Endodermal cell (in vitro differentiated cells): ENCODE measurements at regions not wholly inside any gene's neighbourhood (a gene's known extent, or its start where the extent isn't known, plus 50 kb on each side); places are given as distances from the start of the nearest gene placed in this dataset.

Experiments used
- DNase-seq: peaks from one replicate; pipeline ENCODE4 v3.0.0-alpha.2; 2017
- H3K27ac ChIP-seq: 2 replicates; pipeline ENCODE4 v1.5.1; 2013; ENCODE audit warnings: mild to moderate bottlenecking, low read depth, low read length, moderate library complexity
- H3K27me3 ChIP-seq: 2 replicates; pipeline ENCODE4 v1.6.1; 2013; ENCODE audit warnings: mild to moderate bottlenecking, low read length, moderate library complexity; ENCODE audit not compliant: insufficient read depth, control insufficient read depth, poor library complexity, severe bottlenecking
- H3K36me3 ChIP-seq: 2 replicates; pipeline ENCODE4 v1.7.0; 2013; ENCODE audit warnings: mild to moderate bottlenecking, low read length, moderate library complexity; ENCODE audit not compliant: control insufficient read depth, insufficient read depth
- H3K4me1 ChIP-seq: one replicate; pipeline ENCODE4 v1.7.0; 2013; ENCODE audit warnings: low read length; ENCODE audit not compliant: control insufficient read depth, insufficient read depth
- H3K4me3 ChIP-seq: 2 replicates; pipeline ENCODE4 v1.5.1; 2013; ENCODE audit warnings: mild to moderate bottlenecking, low read length, moderate library complexity
- H3K9ac ChIP-seq: 2 replicates; pipeline ENCODE4 v1.6.1; 2013; ENCODE audit warnings: mild to moderate bottlenecking, low read length, moderate library complexity; ENCODE audit not compliant: poor library complexity, severe bottlenecking; ENCODE audit errors: extremely low read depth
- H3K9me3 ChIP-seq: 2 replicates; pipeline ENCODE4 v1.6.1; 2013; ENCODE audit warnings: mild to moderate bottlenecking, low read length, moderate library complexity; ENCODE audit not compliant: control insufficient read depth
- H3K27ac Mint-ChIP-seq: 2 replicates; pipeline ENCODE4 v1.8.0; 2020; ENCODE audit warnings: mixed read lengths
- H3K27me3 Mint-ChIP-seq: 2 replicates; pipeline ENCODE4 v1.8.0; 2021; ENCODE audit warnings: mild to moderate bottlenecking, mixed read lengths; ENCODE audit not compliant: insufficient read depth
- H3K36me3 Mint-ChIP-seq: 2 replicates; pipeline ENCODE4 v1.8.0; 2020; ENCODE audit warnings: low read depth, mixed read lengths
- H3K4me1 Mint-ChIP-seq: 2 replicates; pipeline ENCODE4 v1.8.0; 2020; ENCODE audit warnings: mixed read lengths
- H3K4me3 Mint-ChIP-seq: 2 replicates; pipeline ENCODE4 v1.8.0; 2020; ENCODE audit warnings: mild to moderate bottlenecking, moderate library complexity, mixed read lengths
- H3K9me3 Mint-ChIP-seq: 2 replicates; pipeline ENCODE4 v1.8.0; 2020; ENCODE audit warnings: mild to moderate bottlenecking, mixed read lengths
- WGBS, 2 experiments: methylation state at CpG; one replicate each; pipeline versions ENCODE4 v1.1.5 to v1.1.7; 2013; ENCODE audit warnings: missing lambda C conversion rate in 2 of 2, mixed read lengths in 1 of 2; ENCODE audit not compliant: insufficient coverage in 1 of 2, insufficient read length in 1 of 2; 5-methylcytosine and 5-hydroxymethylcytosine counted together
- TF ChIP-seq, protein P1 (sequence below): fragments of 200-600 bp; sonication (generic); conservative IDR thresholded peaks from 2 replicates; pipeline ENCODE4 v1.5.0; 2021; ENCODE audit warnings: antibody characterized with exemption, mild to moderate bottlenecking

- Histone ChIP-seq H3K27me3 (peaks cover 37% of the 10 kb centered on the region), H3K27ac (no peak overlapping the region), H3K4me1 (peaks cover 12% of the 10 kb centered on the region), H3K9me3 (no peaks in the 10 kb centered on the region), H3K9ac (no peak overlapping the region), H3K4me3 (no peak overlapping the region), H3K36me3 (no peaks in the 10 kb centered on the region)
- TF ChIP-seq, protein P1, sequence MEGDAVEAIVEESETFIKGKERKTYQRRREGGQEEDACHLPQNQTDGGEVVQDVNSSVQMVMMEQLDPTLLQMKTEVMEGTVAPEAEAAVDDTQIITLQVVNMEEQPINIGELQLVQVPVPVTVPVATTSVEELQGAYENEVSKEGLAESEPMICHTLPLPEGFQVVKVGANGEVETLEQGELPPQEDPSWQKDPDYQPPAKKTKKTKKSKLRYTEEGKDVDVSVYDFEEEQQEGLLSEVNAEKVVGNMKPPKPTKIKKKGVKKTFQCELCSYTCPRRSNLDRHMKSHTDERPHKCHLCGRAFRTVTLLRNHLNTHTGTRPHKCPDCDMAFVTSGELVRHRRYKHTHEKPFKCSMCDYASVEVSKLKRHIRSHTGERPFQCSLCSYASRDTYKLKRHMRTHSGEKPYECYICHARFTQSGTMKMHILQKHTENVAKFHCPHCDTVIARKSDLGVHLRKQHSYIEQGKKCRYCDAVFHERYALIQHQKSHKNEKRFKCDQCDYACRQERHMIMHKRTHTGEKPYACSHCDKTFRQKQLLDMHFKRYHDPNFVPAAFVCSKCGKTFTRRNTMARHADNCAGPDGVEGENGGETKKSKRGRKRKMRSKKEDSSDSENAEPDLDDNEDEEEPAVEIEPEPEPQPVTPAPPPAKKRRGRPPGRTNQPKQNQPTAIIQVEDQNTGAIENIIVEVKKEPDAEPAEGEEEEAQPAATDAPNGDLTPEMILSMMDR, result no peak
- peaks cover 39% of the 10 kb centered on the region for H3K27me3 Mint-ChIP-seq
- no peak overlapping the region for H3K4me3 Mint-ChIP-seq
- no peaks in the 10 kb centered on the region for H3K36me3 Mint-ChIP-seq
- peaks cover 43% of the 10 kb centered on the region for H3K4me1 Mint-ChIP-seq
- DNase-seq, result no peak
- H3K27ac Mint-ChIP-seq, result no peak overlapping the region
- WGBS, 2 experiments, result 84 to 97% methylated on average over 3 of the region's 3 CpGs
- no peaks in the 10 kb centered on the region for H3K9me3 Mint-ChIP-seq
These were observed 145.1 kb upstream of the MAGI3 start for GRCh38 chr1:113245252-113245651.

- no peak overlapping the region for H3K27ac ChIP-seq
- peaks cover 47% of the 10 kb centered on the region for H3K27me3 ChIP-seq
- Mint-ChIP-seq H3K27ac (no peak overlapping the region), H3K9me3 (no peaks in the 10 kb centered on the region), H3K27me3 (peaks cover 53% of the 10 kb centered on the region), H3K36me3 (no peaks in the 10 kb centered on the region), H3K4me3 (no peak overlapping the region), H3K4me1 (peaks cover 42% of the 10 kb centered on the region)
- DNase-seq, result no peak
- peaks cover 12% of the 10 kb centered on the region for H3K4me1 ChIP-seq
- H3K4me3 ChIP-seq, result no peak overlapping the region
- no peaks in the 10 kb centered on the region for H3K36me3 ChIP-seq
- H3K9me3 ChIP-seq, result no peaks in the 10 kb centered on the region
- H3K9ac ChIP-seq, result no peak overlapping the region
- WGBS, 2 experiments, result 80 to 97% methylated on average over 1 to 3 of the region's 3 CpGs
- TF ChIP-seq, protein P1, result no peak
These were observed 143.4 kb upstream of the MAGI3 start for GRCh38 chr1:113246929-113247328.

GRCh38 chr1:113247355-113247754 is 143.0 kb upstream of the MAGI3 start:
- H3K27ac ChIP-seq, result no peak overlapping the region
- Mint-ChIP-seq H3K4me3 (no peak overlapping the region), H3K36me3 (no peaks in the 10 kb centered on the region), H3K4me1 (peaks cover 45% of the 10 kb centered on the region), H3K27ac (no peak overlapping the region), H3K9me3 (no peaks in the 10 kb centered on the region), H3K27me3 (peaks cover 57% of the 10 kb centered on the region)
- 91 to 100% methylated on average over 1 to 2 of the region's 2 CpGs for WGBS, 2 experiments
- TF ChIP-seq, protein P1, result no peak
- no peaks in the 10 kb centered on the region for H3K36me3 ChIP-seq
- peaks cover 47% of the 10 kb centered on the region for H3K27me3 ChIP-seq
- peaks cover 10% of the 10 kb centered on the region for H3K4me1 ChIP-seq
- H3K9ac ChIP-seq, result no peak overlapping the region
- H3K4me3 ChIP-seq, result no peak overlapping the region
- no peak for DNase-seq
- no peaks in the 10 kb centered on the region for H3K9me3 ChIP-seq
